ENCODE measurements at regions not wholly inside any gene's neighbourhood (a gene's known extent, or its start where the extent isn't known, plus 50 kb on each side); places are given as distances from the start of the nearest gene placed in this dataset.

DNA sequence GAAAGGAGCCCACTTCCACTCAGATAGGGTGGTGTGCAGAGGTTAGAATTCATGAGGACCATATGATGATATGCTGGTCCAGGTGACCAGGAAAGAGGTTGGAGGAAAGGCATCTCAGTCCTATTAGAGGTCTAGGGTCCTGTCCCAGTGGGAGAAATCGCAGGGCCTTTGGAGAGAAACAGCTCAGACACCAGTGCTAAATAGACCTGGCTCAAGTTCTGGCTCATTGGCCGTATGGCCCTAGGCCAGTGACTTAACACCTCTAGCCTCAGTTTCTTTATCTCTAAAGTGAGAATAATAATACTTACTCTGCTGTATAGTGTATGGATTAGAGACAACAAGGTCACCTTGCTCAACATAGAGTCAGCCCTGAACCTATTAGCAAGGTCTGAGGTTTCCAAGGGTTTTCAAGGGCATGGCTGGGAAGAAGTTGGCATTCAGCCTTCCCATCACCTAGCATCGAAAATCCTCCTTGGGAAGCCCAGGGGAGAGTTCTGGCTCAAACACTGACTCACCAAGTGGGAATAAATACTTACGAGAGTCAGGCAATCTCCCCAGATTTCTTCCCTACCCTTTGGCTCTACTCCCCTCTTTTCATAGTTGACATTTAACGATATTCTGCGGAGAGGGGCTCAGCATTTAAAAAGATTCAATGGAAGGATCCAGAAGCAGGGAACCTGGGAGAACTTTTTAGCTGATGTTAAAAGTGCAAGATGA is 473.1 kb upstream of the PODXL start:
- Histone ChIP-seq H3K4me1 (ENCODE audit: control insufficient read depth, low read depth, low read length) (no peaks in the 10 kb centered on the region), H3K27ac (ENCODE audit: low read length) (no peak overlapping the region), H3K36me3 (ENCODE audit: control insufficient read depth, low read depth, low read length) (no peaks in the 10 kb centered on the region), H3K4me3 (ENCODE audit: low read length) (no peak overlapping the region), H3K9ac (ENCODE audit: low read length) (no peak overlapping the region), H3K9me3 (ENCODE audit: control insufficient read depth, low read depth, low read length) (no peaks in the 10 kb centered on the region), H3K27me3 (ENCODE audit: control insufficient read depth, insufficient read depth, low read length) (no peaks in the 10 kb centered on the region)

DNA sequence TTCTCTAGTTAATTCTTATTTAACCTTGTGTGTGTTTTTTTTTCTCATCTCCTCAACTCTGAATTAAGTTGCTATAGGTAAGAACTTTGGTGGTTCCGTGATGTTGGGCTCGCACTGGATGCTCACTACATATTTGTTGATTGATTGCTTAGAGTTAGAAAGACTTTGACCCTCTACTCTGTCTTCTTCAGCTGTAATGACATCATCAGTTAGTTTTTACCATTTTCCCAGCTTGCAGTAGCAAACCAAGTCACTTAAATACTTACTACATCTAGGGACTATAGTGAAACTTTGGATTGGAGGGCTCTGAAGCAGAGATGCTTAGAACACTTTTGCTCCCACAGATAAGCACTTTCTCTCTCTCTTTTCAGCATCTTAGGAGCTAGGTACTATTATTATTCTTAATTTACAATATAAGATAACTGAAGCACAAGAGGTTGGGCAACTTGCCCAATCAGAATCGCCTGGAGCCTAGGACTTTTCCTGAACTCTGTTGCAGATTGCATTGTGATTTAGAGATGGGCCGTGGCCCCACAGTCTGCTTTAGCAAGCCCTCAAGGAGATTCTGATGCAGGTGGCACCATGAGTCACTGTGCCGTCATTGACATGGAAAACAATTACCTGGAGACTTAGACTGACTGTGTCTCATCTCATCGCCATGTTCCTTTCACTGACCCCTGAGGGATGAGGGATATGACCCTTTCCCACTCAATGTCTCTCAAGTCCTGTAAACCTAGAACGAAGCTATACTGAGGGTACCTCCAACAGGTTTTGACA is 471.9 kb upstream of the PODXL start:
- Histone ChIP-seq H3K4me1 (ENCODE audit: control insufficient read depth, low read depth, low read length) (no peaks in the 10 kb centered on the region), H3K36me3 (ENCODE audit: control insufficient read depth, low read depth, low read length) (no peaks in the 10 kb centered on the region), H3K9ac (ENCODE audit: low read length) (no peak overlapping the region), H3K27ac (ENCODE audit: low read length) (no peak overlapping the region), H3K27me3 (ENCODE audit: control insufficient read depth, insufficient read depth, low read length) (no peaks in the 10 kb centered on the region), H3K9me3 (ENCODE audit: control insufficient read depth, low read depth, low read length) (no peaks in the 10 kb centered on the region), H3K4me3 (ENCODE audit: low read length) (no peak overlapping the region)

DNA sequence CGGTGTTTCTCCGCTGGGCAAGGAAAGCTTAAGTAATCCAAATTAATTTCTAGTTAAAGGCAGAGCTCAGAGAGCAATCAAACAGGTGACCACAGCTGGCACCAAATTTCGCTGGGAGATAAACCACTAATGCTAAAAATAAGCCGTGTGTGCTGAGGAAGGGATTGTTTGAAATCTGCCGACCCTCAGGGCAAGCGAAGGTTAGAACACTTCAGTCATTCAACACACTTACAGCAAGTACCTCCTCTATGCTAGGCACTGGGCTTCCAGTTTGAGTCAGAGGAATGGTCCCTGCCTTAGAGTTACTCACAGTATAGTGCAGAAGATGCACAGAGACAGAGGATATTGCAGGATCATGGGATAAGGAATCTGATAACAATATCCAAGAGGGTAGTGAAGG is 467.9 kb upstream of the PODXL start:
- H3K9me3 ChIP-seq (ENCODE audit: control insufficient read depth, low read depth, low read length) = no peaks in the 10 kb centered on the region
- H3K4me3 ChIP-seq (ENCODE audit: low read length) = no peak overlapping the region
- no peak overlapping the region for H3K9ac ChIP-seq (ENCODE audit: low read length)
- H3K4me1 ChIP-seq (ENCODE audit: control insufficient read depth, low read depth, low read length) = no peaks in the 10 kb centered on the region
- no peaks in the 10 kb centered on the region for H3K36me3 ChIP-seq (ENCODE audit: control insufficient read depth, low read depth, low read length)
- no peak overlapping the region for H3K27ac ChIP-seq (ENCODE audit: low read length)
- H3K27me3 ChIP-seq (ENCODE audit: control insufficient read depth, insufficient read depth, low read length) = no peaks in the 10 kb centered on the region

DNA sequence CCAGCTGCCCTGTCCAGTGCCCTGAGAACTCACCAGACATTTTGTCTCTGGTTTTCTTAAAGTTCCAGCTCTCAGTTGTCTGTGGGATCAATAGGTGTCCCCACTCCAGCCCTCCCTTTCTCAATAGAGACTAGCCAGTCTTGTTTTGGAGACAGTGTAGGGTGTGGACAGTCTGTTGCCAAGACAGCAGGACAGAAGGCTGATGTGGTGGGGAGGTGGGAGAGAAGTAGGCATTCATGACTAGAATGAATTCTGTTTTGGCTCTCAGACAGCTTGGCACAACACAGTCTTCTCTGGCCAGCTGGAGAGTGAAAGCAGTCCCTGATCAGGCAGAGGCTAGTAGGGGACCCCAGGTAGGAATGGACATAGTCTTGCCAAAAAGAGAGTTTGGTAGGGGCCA is 467.0 kb upstream of the PODXL start:
- Histone ChIP-seq H3K27me3 (ENCODE audit: control insufficient read depth, insufficient read depth, low read length) (no peaks in the 10 kb centered on the region), H3K9me3 (ENCODE audit: control insufficient read depth, low read depth, low read length) (no peaks in the 10 kb centered on the region), H3K4me3 (ENCODE audit: low read length) (no peak overlapping the region), H3K27ac (ENCODE audit: low read length) (no peak overlapping the region), H3K9ac (ENCODE audit: low read length) (no peak overlapping the region), H3K4me1 (ENCODE audit: control insufficient read depth, low read depth, low read length) (no peaks in the 10 kb centered on the region), H3K36me3 (ENCODE audit: control insufficient read depth, low read depth, low read length) (no peaks in the 10 kb centered on the region)

DNA sequence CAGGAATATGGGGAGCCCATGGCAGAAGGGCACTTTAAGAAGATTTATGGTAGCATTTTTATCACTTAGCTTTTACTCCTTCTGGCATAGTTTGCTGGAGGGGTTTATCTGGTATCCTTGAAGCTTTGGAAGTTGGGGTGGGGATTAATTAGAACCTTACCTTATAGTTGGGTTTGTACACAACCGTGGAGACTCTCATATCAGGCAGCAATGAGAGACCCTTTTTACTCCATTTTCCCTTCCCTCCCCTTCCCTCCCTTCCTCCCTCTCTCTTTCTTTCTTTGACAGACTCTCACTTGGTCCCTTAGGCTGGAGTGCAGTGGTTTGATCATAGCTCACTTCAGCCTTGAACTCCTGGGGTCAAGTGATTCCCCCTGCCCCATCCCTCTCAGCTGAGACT is 465.8 kb upstream of the PODXL start:
- Histone ChIP-seq H3K9ac (ENCODE audit: low read length) (no peak overlapping the region), H3K4me3 (ENCODE audit: low read length) (no peak overlapping the region), H3K9me3 (ENCODE audit: control insufficient read depth, low read depth, low read length) (no peaks in the 10 kb centered on the region), H3K27me3 (ENCODE audit: control insufficient read depth, insufficient read depth, low read length) (no peaks in the 10 kb centered on the region), H3K4me1 (ENCODE audit: control insufficient read depth, low read depth, low read length) (no peaks in the 10 kb centered on the region), H3K27ac (ENCODE audit: low read length) (no peak overlapping the region), H3K36me3 (ENCODE audit: control insufficient read depth, low read depth, low read length) (no peaks in the 10 kb centered on the region)

DNA sequence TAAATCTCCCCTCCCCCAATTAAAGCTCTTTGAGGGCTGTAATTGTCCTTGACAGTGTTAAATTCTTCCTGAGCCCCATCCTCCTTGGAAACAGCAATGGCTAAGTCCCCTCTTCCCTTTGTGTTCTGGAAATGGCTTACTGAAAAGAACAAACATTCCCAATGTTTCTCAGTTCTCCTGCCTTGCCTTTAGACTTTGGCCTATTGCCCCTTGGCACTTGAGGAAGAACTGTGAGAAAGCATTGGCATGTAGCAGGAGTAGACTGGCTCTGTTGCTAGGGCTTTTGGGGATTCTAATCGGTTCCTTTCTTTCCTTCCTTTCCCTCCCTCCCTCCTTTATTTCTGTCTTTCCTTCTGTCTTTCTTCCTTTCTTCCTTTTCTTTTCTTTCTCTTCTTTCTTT is 463.3 kb upstream of the PODXL start:
- Histone ChIP-seq H3K27me3 (ENCODE audit: control insufficient read depth, insufficient read depth, low read length) (no peaks in the 10 kb centered on the region), H3K4me1 (ENCODE audit: control insufficient read depth, low read depth, low read length) (no peaks in the 10 kb centered on the region), H3K36me3 (ENCODE audit: control insufficient read depth, low read depth, low read length) (no peaks in the 10 kb centered on the region), H3K27ac (ENCODE audit: low read length) (no peak overlapping the region), H3K4me3 (ENCODE audit: low read length) (no peak overlapping the region), H3K9me3 (ENCODE audit: control insufficient read depth, low read depth, low read length) (no peaks in the 10 kb centered on the region), H3K9ac (ENCODE audit: low read length) (no peak overlapping the region)

DNA sequence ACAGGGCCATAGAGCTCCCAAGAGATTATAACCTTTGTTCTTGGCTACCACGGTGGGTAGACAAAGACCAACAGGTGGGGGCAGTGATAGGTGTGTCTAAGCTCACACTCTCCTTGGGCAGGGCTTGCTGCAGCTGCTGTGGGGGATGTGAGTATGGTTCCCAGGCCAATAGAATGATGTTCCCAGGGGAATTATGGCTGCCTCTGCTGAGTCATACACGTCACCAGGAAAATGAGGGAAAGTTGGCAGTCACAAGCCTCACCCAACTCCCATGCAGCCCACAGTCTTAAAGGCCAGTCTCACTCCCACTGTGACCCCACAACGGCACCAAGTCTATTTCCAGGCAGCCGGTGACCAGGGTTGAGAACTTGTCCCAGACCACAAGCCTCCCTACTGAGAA is 453.4 kb upstream of the PODXL start:
- H3K27ac ChIP-seq (ENCODE audit: low read length) = no peak overlapping the region
- no peaks in the 10 kb centered on the region for H3K4me1 ChIP-seq (ENCODE audit: control insufficient read depth, low read depth, low read length)
- H3K27me3 ChIP-seq (ENCODE audit: control insufficient read depth, insufficient read depth, low read length) = no peaks in the 10 kb centered on the region
- H3K9ac ChIP-seq (ENCODE audit: low read length) = no peak overlapping the region
- H3K36me3 ChIP-seq (ENCODE audit: control insufficient read depth, low read depth, low read length) = no peaks in the 10 kb centered on the region
- no peak overlapping the region for H3K4me3 ChIP-seq (ENCODE audit: low read length)
- H3K9me3 ChIP-seq (ENCODE audit: control insufficient read depth, low read depth, low read length) = no peaks in the 10 kb centered on the region

DNA sequence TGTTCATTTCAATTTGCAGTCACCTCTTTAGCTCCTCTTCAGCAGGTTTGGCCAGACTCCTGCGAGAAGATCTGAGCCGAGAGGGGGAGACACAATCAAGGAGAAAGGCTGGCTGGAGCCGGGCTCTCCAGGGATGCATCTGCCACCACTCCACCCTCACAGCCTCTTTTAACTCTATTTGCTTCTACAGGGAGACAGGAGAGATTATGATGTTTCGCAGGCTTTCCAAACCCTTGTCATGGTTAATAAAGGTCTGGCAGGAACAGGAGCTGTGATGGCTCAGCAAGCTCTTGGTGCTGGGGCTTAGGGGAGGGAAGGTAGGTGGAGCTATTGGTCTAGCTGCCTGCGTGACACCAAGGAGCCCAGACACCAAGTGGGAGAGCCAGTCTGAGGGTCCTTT is 448.1 kb upstream of the PODXL start:
- Histone ChIP-seq H3K36me3 (ENCODE audit: control insufficient read depth, low read depth, low read length) (no peaks in the 10 kb centered on the region), H3K4me3 (ENCODE audit: low read length) (no peak overlapping the region), H3K27ac (ENCODE audit: low read length) (no peak overlapping the region), H3K9me3 (ENCODE audit: control insufficient read depth, low read depth, low read length) (no peaks in the 10 kb centered on the region), H3K4me1 (ENCODE audit: control insufficient read depth, low read depth, low read length) (no peaks in the 10 kb centered on the region), H3K9ac (ENCODE audit: low read length) (no peak overlapping the region), H3K27me3 (ENCODE audit: control insufficient read depth, insufficient read depth, low read length) (no peaks in the 10 kb centered on the region)

DNA sequence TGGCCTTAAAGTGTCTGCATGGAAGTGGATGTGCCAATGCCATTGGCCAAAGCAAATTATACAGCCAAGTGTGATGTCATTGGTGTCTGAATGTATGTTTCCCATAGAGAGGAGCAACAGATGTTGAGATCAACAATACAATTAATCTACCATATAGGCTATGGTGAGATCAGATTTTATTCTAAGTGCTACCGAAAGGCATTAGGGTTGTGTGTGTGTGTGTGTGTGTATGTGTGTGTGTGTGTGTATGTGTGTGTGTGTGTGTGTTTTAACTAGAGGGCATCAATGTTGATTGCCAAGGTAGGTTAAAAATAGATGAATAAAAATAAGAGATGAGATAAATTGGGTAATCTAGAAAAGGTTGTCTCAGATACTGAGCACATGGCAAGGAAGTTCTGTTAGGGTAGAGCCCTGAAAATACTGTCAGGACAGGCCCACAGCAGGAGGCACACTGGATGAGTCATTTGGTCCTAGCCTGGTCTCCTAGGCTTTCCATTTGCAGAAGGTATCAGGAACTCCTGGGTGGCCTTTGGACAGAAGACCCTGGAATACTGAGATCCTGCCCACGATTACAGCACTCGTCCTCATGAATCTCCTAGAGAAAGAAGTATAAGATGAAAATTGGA is 446.0 kb upstream of the PODXL start:
- Histone ChIP-seq H3K9ac (ENCODE audit: low read length) (no peak overlapping the region), H3K9me3 (ENCODE audit: control insufficient read depth, low read depth, low read length) (no peaks in the 10 kb centered on the region), H3K4me1 (ENCODE audit: control insufficient read depth, low read depth, low read length) (no peaks in the 10 kb centered on the region), H3K27me3 (ENCODE audit: control insufficient read depth, insufficient read depth, low read length) (no peaks in the 10 kb centered on the region), H3K4me3 (ENCODE audit: low read length) (no peak overlapping the region), H3K36me3 (ENCODE audit: control insufficient read depth, low read depth, low read length) (no peaks in the 10 kb centered on the region), H3K27ac (ENCODE audit: low read length) (no peak overlapping the region)

DNA sequence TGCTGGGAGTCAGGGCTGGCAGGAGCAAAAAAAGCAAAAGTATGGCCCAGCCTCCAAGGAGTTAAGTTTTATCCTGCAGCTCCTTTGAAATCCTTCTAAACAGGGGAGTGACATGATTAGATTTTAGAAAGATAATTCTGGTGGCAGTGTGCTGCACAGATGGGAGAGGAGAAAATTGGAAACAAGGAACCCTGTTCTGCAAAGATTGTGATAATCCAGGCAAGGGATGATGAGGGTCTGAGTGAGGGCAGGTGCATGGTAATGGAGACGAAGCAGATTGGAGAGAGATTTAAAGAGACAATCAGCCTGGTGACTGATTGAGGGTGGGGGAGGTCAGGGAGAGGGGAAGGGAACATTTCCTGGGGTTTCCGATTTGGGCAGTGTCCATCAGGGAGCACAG is 444.7 kb upstream of the PODXL start:
- Histone ChIP-seq H3K27ac (ENCODE audit: low read length) (no peak overlapping the region), H3K9ac (ENCODE audit: low read length) (no peak overlapping the region), H3K4me3 (ENCODE audit: low read length) (no peak overlapping the region), H3K27me3 (ENCODE audit: control insufficient read depth, insufficient read depth, low read length) (no peaks in the 10 kb centered on the region), H3K4me1 (ENCODE audit: control insufficient read depth, low read depth, low read length) (no peaks in the 10 kb centered on the region), H3K9me3 (ENCODE audit: control insufficient read depth, low read depth, low read length) (no peaks in the 10 kb centered on the region), H3K36me3 (ENCODE audit: control insufficient read depth, low read depth, low read length) (no peaks in the 10 kb centered on the region)

DNA sequence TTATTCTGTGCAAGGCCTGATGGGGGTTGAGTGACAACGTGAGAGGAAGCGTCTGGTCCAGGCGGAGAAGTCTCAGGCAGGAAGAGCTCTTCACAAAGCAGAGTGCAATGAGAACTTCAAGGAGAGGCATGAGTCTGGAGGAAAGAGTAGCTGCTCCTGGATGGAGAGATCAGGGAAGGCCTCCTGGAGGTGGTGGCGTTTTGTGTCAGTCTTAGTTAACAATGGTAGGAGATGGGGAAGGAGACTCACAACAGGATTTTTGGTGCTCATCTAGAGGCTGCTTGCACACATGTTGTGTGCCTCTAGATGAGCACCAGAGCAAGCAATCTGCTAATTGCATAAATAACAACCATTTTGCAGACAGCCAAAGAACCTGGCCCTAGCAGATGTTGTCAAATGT is 442.8 kb upstream of the PODXL start:
- no peaks in the 10 kb centered on the region for H3K9me3 ChIP-seq (ENCODE audit: control insufficient read depth, low read depth, low read length)
- no peaks in the 10 kb centered on the region for H3K36me3 ChIP-seq (ENCODE audit: control insufficient read depth, low read depth, low read length)
- no peak overlapping the region for H3K27ac ChIP-seq (ENCODE audit: low read length)
- H3K27me3 ChIP-seq (ENCODE audit: control insufficient read depth, insufficient read depth, low read length) = no peaks in the 10 kb centered on the region
- no peak overlapping the region for H3K4me3 ChIP-seq (ENCODE audit: low read length)
- H3K9ac ChIP-seq (ENCODE audit: low read length) = no peak overlapping the region
- no peaks in the 10 kb centered on the region for H3K4me1 ChIP-seq (ENCODE audit: control insufficient read depth, low read depth, low read length)

DNA sequence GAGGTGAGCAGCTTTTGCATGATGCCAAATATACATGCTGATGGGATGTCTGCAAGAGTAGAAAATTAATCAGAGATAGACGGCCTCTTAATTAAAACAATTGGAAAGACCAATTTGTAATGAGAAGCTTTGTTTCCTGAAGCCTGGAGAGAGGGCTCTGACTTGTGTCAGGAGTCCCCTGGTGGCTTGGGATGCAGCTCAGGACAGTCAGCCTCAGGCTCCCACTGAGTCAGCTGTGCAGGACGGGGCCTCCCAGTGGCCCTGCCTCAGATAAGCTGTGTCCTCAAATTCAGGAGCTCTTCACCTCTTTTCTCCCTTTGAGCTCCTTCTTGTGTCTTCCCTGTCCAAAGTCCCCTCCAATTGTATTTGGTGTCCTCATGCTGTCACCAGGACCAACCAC is 438.9 kb upstream of the PODXL start:
- Histone ChIP-seq H3K27me3 (ENCODE audit: control insufficient read depth, insufficient read depth, low read length) (no peaks in the 10 kb centered on the region), H3K4me3 (ENCODE audit: low read length) (no peak overlapping the region), H3K9me3 (ENCODE audit: control insufficient read depth, low read depth, low read length) (no peaks in the 10 kb centered on the region), H3K4me1 (ENCODE audit: control insufficient read depth, low read depth, low read length) (no peaks in the 10 kb centered on the region), H3K36me3 (ENCODE audit: control insufficient read depth, low read depth, low read length) (no peaks in the 10 kb centered on the region), H3K9ac (ENCODE audit: low read length) (no peak overlapping the region), H3K27ac (ENCODE audit: low read length) (no peak overlapping the region)
